ENCODE measurements at regions not wholly inside any gene's neighbourhood (a gene's known extent, or its start where the extent isn't known, plus 50 kb on each side); places are given as distances from the start of the nearest gene placed in this dataset.

GRCh38 chr2:192775459-192776262, 580.9 kb upstream of the TMEFF2 start (continued):
- TF ChIP-seq, protein P1, sequence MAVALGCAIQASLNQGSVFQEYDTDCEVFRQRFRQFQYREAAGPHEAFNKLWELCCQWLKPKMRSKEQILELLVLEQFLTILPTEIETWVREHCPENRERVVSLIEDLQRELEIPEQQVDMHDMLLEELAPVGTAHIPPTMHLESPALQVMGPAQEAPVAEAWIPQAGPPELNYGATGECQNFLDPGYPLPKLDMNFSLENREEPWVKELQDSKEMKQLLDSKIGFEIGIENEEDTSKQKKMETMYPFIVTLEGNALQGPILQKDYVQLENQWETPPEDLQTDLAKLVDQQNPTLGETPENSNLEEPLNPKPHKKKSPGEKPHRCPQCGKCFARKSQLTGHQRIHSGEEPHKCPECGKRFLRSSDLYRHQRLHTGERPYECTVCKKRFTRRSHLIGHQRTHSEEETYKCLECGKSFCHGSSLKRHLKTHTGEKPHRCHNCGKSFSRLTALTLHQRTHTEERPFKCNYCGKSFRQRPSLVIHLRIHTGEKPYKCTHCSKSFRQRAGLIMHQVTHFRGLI (tag by site-specific recombination; IDR thresholded peaks at IDR 0.05): no peak
- TF ChIP-seq ZNF114 (tag by site-specific recombination; IDR thresholded peaks at IDR 0.05): no peak
- no peak for TF ChIP-seq ZNF175 (tag by site-specific recombination; IDR thresholded peaks at IDR 0.05)

DNA sequence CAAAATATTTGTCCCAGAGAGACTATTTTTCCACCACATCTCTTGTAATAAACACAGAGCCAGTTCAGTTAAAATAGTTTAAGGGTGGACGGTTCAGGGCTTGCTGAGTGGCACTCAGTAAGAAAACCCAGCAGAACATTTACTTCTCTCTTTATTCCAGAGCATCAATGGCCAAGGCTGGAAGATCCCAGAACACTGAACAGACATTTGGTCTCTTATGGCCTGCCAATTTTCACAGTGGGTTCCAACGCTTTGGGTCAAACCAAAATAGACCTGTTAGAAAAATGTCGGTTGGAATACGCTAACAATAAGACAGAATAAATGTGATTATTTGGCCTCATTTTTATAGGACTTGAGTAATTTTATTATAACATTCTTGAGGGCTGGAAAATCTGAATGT, 580.3 kb upstream of the TMEFF2 start:
- Histone ChIP-seq H3K4me1 (ENCODE audit: control insufficient read depth, insufficient read depth, low read length) (no peaks in the 10 kb centered on the region), H3K36me3 (ENCODE audit: control insufficient read depth in 2 of 2, insufficient read depth in 1 of 2, low read length in 2 of 2) (no peaks in the 10 kb centered on the region), H3K27ac (ENCODE audit: extremely low read depth, low read depth, low read length) (no peak overlapping the region), H3K9me3 (ENCODE audit: control insufficient read depth, insufficient read depth, low read depth, low read length) (no peaks in the 10 kb centered on the region), H3K4me3 (ENCODE audit: low read depth, low read length) (no peak overlapping the region)
- POLR2A ChIA-PET: no interaction called here
- TF ChIP-seq, protein P2, sequence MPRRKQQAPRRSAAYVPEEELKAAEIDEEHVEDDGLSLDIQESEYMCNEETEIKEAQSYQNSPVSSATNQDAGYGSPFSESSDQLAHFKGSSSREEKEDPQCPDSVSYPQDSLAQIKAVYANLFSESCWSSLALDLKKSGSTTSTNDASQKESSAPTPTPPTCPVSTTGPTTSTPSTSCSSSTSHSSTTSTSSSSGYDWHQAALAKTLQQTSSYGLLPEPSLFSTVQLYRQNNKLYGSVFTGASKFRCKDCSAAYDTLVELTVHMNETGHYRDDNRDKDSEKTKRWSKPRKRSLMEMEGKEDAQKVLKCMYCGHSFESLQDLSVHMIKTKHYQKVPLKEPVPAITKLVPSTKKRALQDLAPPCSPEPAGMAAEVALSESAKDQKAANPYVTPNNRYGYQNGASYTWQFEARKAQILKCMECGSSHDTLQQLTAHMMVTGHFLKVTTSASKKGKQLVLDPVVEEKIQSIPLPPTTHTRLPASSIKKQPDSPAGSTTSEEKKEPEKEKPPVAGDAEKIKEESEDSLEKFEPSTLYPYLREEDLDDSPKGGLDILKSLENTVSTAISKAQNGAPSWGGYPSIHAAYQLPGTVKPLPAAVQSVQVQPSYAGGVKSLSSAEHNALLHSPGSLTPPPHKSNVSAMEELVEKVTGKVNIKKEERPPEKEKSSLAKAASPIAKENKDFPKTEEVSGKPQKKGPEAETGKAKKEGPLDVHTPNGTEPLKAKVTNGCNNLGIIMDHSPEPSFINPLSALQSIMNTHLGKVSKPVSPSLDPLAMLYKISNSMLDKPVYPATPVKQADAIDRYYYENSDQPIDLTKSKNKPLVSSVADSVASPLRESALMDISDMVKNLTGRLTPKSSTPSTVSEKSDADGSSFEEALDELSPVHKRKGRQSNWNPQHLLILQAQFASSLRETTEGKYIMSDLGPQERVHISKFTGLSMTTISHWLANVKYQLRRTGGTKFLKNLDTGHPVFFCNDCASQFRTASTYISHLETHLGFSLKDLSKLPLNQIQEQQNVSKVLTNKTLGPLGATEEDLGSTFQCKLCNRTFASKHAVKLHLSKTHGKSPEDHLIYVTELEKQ (tag by site-specific recombination; IDR thresholded peaks at IDR 0.05; ENCODE audit: borderline replicate concordance): no peak
- TF ChIP-seq ZNF248 (tag by site-specific recombination; IDR thresholded peaks at IDR 0.05): no peak
- TF ChIP-seq SP2 (tag by site-specific recombination; IDR thresholded peaks at IDR 0.05): no peak
- TF ChIP-seq KLF10 (tag by site-specific recombination; IDR thresholded peaks at IDR 0.05): no peak
- no peak for TF ChIP-seq ZNF843 (tag by site-specific recombination; IDR thresholded peaks at IDR 0.05)
- TF ChIP-seq FEZF1 (tag by site-specific recombination; IDR thresholded peaks at IDR 0.05): no peak
- TF ChIP-seq ZNF121 (tag by site-specific recombination; IDR thresholded peaks at IDR 0.05): no peak
- TF ChIP-seq ZNF335 (tag by site-specific recombination; conservative IDR thresholded peaks at IDR 0.05): no peak
- TF ChIP-seq, protein P3, sequence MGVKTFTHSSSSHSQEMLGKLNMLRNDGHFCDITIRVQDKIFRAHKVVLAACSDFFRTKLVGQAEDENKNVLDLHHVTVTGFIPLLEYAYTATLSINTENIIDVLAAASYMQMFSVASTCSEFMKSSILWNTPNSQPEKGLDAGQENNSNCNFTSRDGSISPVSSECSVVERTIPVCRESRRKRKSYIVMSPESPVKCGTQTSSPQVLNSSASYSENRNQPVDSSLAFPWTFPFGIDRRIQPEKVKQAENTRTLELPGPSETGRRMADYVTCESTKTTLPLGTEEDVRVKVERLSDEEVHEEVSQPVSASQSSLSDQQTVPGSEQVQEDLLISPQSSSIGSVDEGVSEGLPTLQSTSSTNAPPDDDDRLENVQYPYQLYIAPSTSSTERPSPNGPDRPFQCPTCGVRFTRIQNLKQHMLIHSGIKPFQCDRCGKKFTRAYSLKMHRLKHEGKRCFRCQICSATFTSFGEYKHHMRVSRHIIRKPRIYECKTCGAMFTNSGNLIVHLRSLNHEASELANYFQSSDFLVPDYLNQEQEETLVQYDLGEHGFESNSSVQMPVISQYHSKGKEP (tag by site-specific recombination; IDR thresholded peaks at IDR 0.05): no peak
- TF ChIP-seq ZNF518A (tag by site-specific recombination; conservative IDR thresholded peaks at IDR 0.05; ENCODE audit: low read depth): no peak
- no peak for TF ChIP-seq ZIC2 (tag by site-specific recombination; IDR thresholded peaks at IDR 0.05)
- no peak for TF ChIP-seq ZNF776 (tag by site-specific recombination; IDR thresholded peaks at IDR 0.05; ENCODE audit: borderline replicate concordance)
- no peak for TF ChIP-seq SP7 (tag by site-specific recombination; IDR thresholded peaks at IDR 0.05)
- no peak for TF ChIP-seq ZNF837 (tag by site-specific recombination; IDR thresholded peaks at IDR 0.05)
- no peak for TF ChIP-seq ZNF354C (tag by site-specific recombination; IDR thresholded peaks at IDR 0.05; ENCODE audit: borderline replicate concordance, low read depth)
- TF ChIP-seq GLIS2 (tag by site-specific recombination; IDR thresholded peaks at IDR 0.05): no peak
- TF ChIP-seq ZNF404 (tag by site-specific recombination; IDR thresholded peaks at IDR 0.05): no peak
- TF ChIP-seq BCL6B (tag by site-specific recombination; IDR thresholded peaks at IDR 0.05): no peak
- TF ChIP-seq YY2 (tag by site-specific recombination; IDR thresholded peaks at IDR 0.05): no peak
- CTCF ChIA-PET: no interaction called here
